ENCODE measurements at regions not wholly inside any gene's neighbourhood (a gene's known extent, or its start where the extent isn't known, plus 50 kb on each side); places are given as distances from the start of the nearest gene placed in this dataset.
A peak's percentile ranks its signal among the peaks of the same experiment; 100 is the strongest.

DNA sequence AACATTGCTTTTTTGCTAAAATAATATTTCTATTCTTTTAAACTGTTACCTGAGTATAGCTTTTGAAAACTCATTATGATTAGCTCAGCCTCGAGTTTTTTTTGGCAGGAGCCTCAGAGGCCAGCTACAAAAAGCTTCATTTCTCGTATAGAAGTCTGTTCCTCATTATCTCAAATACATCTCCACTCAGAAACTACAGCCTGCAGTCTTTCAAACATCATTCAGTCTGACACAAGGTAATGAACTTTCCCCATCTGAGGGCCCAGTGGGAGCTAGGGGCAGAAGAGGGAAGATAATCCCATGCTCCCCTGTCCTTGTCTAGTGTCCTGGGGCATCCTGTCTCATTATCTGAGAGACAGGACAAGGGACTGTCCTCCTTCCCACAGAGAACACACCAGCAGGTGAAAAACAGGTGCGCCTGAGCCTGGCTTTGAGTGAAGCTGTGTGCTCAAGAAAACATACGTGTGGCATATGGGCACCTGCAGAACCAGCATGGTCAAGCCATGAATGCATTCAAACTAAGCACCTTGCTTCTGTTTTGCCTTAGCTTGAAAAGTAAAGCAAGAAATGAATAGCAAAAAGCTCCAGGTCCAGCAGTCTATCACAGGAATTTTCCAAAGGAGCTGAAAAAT, 247.5 kb downstream of the MREG start:
- no peak for DNase-seq

DNA sequence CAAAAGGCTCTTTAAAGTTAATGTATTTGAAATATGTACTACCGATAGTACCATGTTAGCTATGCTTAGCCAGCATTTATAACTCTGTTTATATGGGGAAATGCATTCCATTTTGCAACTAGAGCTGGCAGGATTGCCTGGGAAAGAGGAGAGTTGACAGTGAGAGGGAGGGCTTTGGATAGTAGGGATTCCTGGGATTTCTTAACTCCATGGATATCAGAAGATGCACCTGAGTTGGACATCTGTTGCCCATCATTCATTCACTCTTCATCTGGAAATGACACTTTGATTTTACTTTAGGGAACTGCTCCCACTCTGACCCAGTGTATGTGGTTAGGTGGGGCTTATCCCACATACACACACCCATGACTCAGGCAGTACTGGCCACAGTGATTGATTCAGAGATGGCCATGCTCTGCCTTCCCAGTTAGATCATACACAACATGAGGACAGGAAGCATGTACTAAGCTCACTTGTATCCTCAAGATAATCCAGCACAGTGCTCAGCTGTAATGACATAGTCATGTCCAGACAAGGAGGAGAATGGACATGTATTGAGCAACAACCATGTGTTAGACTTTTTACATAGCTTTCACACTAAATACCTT, 248.8 kb downstream of the MREG start:
- DNase-seq, result no peak

DNA sequence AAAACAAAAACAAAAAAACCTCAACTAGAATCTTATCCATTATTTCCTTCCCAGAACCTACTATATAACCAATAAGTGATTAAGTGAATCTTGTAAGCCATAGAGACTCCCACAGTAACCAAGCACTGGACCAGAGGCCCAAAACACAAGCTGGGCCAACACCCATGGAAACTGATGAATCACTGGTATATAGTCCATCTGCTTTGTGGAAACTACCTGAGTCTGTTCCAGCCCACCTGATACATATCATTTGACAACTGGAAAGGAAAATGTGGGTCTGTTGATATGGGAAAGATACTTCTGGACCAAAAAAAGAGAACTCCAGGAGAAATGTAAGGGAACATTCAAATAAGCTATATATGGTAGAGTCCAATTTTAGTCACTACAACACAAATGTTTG, 252.8 kb downstream of the MREG start:
- no peak for DNase-seq

DNA sequence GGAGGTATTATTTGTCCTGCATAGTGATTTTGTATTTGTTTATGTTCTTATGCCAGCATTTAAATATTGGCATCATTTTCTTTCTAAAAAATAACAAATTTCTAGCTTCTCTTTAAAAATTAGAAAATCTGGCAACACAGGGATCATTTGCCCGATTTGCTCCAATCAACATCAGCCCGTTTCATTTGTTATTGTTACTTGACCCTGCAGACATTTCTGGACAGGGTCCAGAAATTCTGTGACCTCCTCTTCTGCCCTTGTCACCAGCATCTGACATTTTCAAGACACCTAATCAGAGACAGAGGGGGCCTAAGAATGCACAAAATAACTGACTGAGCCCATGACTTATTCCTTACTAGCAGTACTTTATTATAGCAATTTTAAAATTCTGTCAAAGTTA, 253.3 kb downstream of the MREG start:
- DNase-seq, result no peak

DNA sequence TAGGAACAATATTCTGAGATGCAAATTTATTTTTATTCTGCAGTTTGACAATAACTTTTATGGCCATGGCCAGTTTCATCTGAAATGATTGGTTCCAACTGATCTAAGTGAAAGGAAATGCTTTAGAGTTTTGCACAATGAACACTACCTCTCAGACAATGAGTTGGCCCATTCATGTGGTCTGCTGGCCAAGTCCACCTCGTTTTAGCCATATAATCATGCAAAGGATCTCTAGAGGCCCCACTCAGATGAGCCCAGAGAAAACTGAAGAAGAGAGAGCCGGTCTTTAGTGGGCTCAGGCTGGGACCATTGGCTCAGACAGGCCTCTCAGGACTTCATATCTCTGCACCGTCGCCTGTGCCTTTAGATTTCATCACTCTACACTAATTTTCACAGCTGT, 254.7 kb downstream of the MREG start:
- DNase-seq, result no peak

DNA sequence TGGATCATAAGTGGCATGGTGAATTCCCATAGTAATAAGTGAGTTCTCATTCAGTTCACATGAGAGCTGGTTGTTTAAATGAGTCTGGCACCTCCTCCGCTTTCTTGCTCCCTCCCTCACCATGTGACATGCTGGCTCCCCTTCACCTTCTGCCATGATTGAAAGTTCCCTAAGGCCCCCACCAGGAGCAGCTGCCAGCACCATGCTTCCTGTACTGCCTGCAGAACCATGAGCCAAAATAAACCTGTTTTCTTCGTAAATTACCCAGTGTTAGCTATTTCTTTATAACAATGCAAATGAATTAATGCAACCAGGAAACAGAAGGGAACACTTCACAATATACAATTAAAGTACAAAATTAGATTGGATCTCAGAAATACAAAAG, 257.0 kb downstream of the MREG start:
- no peak for DNase-seq

DNA sequence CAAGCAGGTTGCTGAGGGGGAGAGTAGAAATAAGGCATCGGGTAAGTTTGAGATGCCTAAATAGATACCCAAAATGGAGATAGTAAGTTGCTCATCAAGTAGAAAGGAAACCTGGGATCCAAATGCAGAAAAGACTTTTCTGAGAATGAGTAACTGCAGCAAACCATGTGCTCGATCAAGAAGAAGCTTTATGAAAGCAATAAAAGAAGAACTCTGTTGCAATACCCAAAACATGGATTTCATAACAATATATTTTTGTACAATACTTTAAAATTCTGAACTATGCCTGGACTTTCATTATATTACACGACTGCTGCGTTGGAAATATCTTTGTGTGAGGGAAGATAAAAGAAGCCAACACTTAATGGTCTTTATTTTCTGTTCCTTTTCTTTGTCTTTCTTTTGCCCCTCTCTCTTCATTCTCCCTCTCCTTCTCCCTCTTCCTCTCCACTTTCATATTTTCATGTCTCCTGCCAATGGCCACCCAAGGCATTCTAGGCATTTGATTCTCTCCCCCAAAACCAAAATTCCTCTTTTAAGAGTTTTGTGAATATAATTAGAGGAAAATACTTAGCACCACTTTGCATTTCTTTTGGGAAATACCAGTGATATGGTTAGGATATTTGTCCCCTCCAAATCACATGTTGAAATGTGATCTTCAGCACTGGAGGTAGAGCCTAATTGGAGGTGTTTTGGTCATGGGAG, 257.6 kb downstream of the MREG start:
- DNase-seq, result no peak

DNA sequence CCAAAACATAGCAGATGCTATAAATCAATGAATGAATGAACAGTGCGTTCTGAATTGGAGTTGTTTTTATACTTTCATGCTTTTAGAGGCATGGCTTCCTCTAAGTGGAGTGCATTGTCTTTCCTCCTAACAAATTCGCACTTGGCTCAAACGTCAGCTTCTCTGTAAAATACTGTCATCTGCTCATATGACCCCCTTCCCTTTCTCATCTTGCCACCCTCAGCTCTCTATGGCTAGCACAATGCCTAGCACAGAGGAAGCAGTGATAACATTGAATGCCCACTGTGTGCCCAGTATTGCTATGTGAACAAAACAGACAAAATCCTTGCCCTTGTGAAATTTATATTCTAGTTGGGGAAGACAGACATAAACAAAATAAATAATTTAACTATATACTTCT, 258.8 kb downstream of the MREG start:
- DNase-seq, result no peak

DNA sequence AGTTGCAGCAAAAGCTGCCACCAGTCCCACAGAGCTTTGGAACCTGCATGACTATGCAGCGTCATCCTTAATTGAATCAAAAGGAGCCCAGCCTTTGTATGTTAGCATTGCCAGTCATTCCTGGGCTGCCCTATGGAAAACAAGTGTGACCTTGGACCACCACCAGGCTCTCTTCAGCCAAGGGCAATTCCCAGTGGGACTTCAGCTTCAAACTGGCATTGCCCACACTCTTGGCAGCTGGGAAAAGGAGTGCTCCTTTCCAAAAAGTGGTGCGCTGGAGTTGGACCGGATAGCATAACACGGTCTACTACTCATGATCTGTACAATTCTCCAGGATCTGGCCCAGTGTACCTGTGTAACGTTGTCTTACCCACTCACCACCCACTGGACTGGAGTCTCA, 259.5 kb downstream of the MREG start:
- DNase-seq, result peak; percentile 30

DNA sequence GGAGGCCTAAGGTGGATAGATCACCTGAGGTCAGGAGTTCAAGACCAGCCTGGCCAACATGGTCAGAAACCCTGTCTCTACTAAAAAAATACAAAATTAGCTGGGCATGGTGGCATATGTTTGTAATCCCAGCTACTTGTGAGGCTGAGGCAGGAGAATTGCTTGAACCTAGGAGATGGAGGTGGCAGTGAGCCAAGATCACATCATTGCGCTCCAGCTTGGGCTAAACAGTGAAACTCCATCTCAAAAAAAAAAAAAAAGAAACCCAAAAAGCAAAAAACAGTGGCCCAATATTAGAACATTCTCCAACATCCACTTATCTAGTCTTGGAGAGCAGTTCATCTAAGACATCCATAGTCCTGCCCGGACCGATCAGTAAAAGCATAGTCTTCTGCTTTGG, 260.4 kb downstream of the MREG start:
- no peak for DNase-seq

DNA sequence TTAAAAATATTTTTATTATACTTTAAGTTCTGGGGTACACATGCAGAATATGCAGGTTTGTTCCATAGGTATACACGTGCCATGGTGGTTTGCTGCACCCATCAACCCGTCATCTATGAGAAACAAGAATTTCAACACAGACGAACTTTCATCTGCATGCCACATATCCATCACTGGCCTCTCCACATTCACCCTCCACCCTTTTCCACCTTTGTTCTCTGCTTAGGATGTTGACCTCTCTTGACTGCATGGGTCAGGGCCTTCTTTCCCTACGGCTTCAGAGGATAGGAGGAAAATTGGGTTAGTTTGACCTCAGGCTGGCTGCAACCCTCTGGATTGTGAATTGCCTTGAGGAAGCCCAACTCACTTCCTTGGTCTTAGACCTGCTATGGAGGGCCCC, 260.9 kb downstream of the MREG start:
- DNase-seq, result no peak

DNA sequence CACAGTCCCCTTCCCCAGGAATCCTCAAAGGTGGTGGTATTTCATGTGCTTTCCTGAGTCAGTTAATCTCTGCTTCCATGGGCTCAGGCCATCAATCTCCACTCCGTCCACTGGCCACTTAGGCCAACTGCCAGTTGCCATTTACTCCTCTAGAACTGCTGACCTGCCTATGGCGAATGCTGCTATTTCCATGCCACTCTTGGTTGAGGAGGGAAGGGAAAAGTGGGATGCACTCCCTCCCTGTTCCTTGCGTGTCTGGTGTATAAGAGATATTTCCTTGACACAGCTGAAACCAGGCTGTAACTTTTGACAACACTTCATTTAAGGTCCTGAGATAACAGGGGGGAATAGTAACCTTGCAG, 261.5 kb downstream of the MREG start:
- no peak for DNase-seq

DNA sequence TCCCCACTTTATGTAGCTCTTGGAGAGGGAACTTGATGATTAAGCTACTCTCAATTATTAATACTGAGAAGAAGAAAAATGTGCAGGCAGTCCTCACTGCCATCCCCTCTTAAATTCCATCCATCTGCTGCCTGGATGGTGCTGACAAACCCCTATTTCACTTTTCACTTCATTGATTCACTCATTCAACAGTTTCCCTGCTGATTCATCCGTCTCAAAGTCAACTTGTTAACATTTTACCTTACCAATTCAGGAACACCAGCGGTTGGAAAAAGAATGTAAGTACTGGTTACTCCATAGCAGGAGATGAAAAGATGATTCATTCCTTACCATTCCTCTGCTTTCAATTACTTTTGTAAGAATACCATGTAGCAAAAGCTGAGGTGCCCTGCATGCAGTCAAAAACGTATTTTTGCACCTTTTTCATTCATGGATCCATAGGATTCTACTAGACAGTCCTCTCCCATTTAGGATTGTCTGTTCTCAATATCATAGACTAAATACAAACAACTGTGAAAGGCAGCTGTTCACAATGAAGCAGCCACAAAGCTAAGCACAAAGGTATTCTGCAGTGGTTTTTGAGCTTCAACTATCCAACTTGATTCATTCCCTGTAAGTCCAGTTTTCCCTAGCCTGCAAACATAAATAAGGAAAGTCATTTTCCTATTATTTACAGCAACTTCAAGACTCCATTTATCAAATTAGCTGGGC, 262.0 kb downstream of the MREG start:
- DNase-seq, result no peak

DNA sequence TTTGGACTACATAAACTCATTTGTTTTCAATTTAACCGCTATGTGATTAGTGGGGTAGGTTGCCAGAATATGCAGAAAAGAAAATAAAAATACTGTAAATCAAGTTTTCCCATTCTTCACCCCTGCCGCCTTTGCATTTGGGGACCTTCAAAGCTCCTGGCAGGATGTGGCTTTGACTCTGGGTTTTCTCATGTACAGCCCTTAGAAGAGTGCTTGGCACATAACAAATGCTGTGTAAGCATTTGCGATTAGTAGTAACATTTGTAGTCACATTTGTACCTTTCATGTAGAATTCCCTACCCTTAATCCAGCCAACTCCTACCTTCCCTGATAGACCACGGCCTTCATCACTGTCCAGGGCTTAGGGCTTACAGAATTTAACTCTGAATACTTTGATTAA, 262.6 kb downstream of the MREG start:
- no peak for DNase-seq

DNA sequence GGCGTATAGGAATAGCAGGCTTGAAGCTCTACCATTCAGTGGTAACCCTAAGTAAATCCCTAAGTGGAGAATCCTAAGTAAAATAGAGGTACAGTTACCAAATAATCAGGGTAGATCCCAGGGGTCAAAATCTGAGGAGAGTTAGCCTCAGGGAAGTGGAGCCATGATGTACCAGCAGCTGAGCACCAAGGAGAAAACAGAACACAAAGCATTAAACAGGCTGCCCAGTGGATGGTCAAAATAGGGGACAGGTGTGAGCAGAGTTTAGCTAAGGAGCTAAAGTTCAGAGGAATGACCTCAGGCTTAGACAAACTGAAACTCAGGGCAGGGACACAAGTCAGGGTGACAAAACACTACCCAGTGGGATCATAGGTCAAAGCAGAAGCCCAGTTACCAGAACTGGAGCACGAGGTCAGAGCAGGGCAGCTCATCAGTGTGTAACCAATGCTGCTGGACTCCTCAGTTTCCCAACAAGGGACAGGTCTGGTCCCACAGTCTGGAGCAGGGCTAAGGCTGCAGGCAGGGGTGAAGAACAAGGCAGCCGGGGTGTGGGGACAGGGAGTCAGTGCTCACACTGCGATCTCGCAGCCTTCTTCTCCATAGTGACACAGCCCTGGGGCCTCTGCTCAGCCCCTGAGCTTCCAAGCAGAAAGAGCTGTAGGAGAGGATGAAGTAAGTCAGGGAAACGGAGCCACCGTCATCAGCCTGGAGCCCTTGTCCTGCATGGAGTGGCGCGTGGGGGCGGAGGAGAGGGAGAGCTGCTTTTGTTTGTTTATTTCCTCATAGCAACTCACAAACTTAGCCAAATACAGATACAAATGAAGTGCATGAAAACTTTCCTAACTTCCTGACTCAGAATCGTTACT, 264.0 kb downstream of the MREG start:
- no peak for DNase-seq

DNA sequence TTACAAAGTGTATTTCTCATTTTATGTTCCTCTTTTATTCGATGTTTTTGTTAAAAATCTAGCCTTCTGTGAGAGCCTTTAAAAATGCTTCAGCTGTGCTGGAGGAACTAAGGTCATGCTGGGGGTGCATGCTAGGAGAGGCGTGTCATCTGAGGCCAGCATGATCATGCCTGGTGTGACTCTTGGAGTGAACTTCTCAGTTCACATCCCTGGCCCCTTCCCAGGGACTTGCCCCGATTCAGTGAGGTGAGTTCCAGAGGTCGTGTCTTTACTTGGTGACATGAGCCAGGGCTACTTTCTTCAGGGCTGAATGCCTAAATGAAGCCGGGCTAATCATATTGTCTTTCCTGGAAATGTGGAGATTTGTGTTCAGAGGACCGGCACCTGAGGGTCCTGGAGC, 264.9 kb downstream of the MREG start:
- no peak for DNase-seq

DNA sequence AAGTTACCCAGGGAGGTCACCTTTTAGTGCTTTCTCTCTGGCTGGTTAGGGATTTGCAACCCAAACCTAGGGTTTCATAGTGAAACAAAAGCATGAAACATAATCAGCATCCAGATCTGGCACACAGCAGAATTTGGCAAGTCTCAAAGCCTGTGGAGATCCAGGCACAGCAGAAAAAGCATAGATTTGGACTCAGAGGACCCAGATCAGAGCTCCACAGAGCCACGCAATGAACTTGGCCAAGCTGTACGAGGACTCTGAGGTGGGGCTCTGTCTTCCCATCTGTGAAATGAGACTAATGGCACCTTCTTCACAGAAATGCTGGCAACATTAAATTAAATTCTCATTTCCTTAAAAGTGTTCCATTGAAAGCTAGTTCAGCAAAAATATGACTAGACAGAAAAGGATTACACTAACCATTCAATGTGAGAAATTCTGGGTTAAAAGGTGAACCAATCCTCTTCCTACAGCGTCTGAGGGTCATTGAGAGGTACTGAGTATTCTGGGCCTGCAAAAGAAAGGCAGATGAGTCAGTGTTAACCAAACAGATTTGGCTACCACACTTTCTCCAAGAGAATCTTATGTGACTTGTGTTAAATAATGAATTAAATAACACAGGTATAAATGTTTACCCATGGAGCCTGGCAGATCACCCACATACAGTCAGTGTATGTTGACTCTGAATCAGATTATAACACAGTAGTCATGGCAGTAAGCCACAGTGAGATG, 266.3 kb downstream of the MREG start:
- no peak for DNase-seq

DNA sequence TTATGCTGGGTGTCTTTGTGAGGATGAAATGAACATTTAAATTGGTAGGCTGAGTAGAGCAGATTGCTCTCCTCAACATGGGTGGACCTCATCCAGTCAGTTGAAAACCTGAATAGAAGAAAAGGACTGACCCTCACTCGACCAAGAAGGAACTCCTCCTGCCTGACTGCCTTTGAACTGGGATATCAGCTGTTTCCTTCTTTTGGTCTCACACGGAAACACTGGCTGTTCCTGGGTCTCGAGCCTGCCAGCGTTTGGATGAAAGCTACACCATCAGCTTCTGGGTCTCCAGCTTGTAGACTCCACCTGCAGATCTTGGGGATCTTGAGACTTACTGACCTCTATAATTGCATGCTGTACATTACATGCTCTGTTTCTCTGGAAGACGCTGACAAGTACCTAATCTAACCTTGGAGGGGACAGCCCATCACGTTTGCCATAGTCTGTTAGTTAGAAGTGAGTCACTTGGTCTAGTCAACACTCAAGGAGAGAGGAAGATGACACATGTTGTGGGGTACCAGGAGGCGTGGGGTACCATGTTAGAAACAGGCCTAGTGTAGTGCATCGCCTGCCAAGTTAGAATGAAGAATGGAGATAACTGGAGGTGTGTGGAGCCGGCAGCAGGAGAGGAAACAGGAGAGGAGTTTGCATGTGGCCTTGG, 267.0 kb downstream of the MREG start:
- no peak for DNase-seq

DNA sequence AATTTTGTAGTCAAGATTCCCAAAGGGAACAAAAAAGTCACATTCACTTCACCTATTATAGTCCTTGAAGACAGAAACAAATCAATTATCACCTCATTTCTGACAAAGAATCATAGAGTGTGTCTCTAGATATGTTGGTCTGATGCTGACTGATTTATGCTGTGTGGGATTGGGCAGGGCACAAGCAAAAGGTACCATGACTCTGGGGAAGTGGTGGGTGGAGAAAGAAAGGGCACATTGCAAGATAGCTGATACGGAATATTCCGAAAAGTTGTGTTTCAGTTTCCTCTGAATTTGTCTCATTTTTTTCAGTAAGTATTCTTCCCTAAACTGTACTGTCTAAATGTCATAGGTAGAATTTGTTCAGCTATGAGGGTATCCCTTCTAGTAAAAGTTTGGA, 268.0 kb downstream of the MREG start:
- no peak for DNase-seq

DNA sequence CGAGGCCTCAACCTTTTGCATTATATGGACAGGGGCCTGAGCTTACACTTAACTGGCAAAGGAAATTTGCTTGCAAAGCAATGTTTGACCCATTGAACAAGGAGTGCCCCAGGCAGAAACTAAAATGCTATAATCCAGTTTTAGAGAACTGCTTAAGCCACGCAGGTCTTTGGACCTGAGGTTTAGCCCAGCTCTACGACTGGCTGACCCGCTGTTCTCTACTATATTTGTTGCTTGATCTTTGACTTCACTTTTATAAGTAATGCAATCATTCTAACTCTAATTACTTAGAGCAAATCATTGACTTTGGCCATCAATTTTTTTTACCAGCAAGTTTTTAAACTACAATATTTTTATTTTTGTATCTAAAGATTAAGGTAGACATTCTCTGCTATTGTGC, 268.8 kb downstream of the MREG start:
- DNase-seq, result no peak

DNA sequence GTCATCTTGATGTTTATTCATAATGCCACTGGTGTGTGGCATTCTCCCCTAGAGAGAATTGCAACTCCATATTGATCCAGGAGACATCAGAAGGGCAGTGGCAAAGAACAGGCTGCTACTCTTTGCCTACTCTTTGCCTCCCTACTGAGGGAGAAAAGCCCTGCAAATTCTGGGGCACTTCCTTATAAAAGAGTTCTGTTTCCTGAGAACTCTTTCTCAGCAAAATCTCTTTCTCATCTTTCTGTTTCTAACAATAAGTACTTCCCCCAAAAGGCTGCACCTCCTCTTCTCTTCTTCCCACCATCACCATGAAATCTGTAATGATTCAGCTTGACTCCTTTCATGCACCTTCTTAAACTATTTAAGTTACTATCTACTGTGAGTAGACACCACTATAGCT, 270.3 kb downstream of the MREG start:
- no peak for DNase-seq

DNA sequence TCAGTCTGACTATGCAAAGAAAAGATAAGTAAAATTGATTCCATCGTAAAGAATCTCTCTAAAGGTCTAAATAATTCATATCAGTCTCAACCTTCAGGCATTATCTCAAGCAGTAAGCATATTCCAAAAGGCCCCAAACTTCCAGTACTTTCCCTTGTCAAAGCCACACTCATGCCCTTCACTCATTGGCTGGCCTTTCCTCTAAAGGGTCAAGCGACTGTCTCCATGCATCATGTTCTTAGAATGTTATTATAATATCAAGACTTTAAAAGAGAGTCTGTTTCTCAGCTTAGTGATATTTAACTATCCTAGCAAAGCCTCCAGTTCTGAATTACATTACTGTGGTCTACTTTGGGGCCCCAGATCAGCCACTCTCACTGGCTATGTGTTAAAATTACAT, 271.3 kb downstream of the MREG start:
- DNase-seq, result no peak

Measured in NCI-H446 treated with DMSO at 0.1 percent for 48 hours (cell line).